ENCODE measurements at regions not wholly inside any gene's neighbourhood (a gene's known extent, or its start where the extent isn't known, plus 50 kb on each side); places are given as distances from the start of the nearest gene placed in this dataset.
"Not testable (repeated sequence)": the region's sequence is repeated elsewhere in the genome, so short reads cannot be mapped to it uniquely, and the experiment has no call there.

- Mint-ChIP-seq H3K4me1 (ENCODE audit: low read depth) (peaks cover 2% of the 10 kb centered on the region; the same call in 1 of the 2 replicates), H3K27me3 (ENCODE audit: insufficient read depth) (peaks cover 3% of the 10 kb centered on the region), H3K9me3 (no peaks in the 10 kb centered on the region), H3K27ac (no peak overlapping the region), H3K4me3 (no peak overlapping the region), H3K36me3 (ENCODE audit: low read depth) (no peaks in the 10 kb centered on the region)
- DNase-seq: no peak
- TF ChIP-seq CTCF (IDR thresholded peaks at IDR 0.05): no peak
Measured at GRCh38 chr16:51236583-51236982, 85.5 kb upstream of the SALL1 start.

GRCh38 chr16:51231702-51232101 lies 80.6 kb upstream of the SALL1 start:
- no peak overlapping the region for H3K4me3 Mint-ChIP-seq
- peaks cover 3% of the 10 kb centered on the region for H3K27me3 Mint-ChIP-seq (ENCODE audit: insufficient read depth)
- TF ChIP-seq CTCF (IDR thresholded peaks at IDR 0.05): no peak
- no peak overlapping the region for H3K27ac Mint-ChIP-seq
- H3K4me1 Mint-ChIP-seq (ENCODE audit: low read depth): peaks cover 5% of the 10 kb centered on the region; the same call in 1 of the 2 replicates
- peak; percentile 26 for DNase-seq
- H3K9me3 Mint-ChIP-seq: no peaks in the 10 kb centered on the region
- H3K36me3 Mint-ChIP-seq (ENCODE audit: low read depth): no peaks in the 10 kb centered on the region

- not testable (repeated sequence) for H3K4me1 Mint-ChIP-seq (ENCODE audit: low read depth); H3K27ac Mint-ChIP-seq; H3K36me3 Mint-ChIP-seq (ENCODE audit: low read depth); H3K9me3 Mint-ChIP-seq; H3K4me3 Mint-ChIP-seq; DNase-seq; H3K27me3 Mint-ChIP-seq (ENCODE audit: insufficient read depth)
Measured at GRCh38 chr16:51230035-51230434, 79.0 kb upstream of the SALL1 start.

GRCh38 chr16:51228097-51228659 lies 77.1 kb upstream of the SALL1 start:
- DNase-seq: no peak
- H3K27me3 Mint-ChIP-seq (ENCODE audit: insufficient read depth): peaks cover 2% of the 10 kb centered on the region
- H3K36me3 Mint-ChIP-seq (ENCODE audit: low read depth): no peaks in the 10 kb centered on the region
- no peak overlapping the region for H3K27ac Mint-ChIP-seq
- no peaks in the 10 kb centered on the region for H3K9me3 Mint-ChIP-seq
- H3K4me3 Mint-ChIP-seq: no peak overlapping the region
- H3K4me1 Mint-ChIP-seq (ENCODE audit: low read depth): peaks cover 5% of the 10 kb centered on the region; the same call in 1 of the 2 replicates
- TF ChIP-seq CTCF (IDR thresholded peaks at IDR 0.05): no peak

- no peaks in the 10 kb centered on the region for H3K9me3 Mint-ChIP-seq
- no peak overlapping the region for H3K27ac Mint-ChIP-seq
- no peaks in the 10 kb centered on the region for H3K36me3 Mint-ChIP-seq (ENCODE audit: low read depth)
- TF ChIP-seq CTCF (IDR thresholded peaks at IDR 0.05): no peak
- H3K4me1 Mint-ChIP-seq (ENCODE audit: low read depth): no peaks in the 10 kb centered on the region
- peaks cover 2% of the 10 kb centered on the region for H3K27me3 Mint-ChIP-seq (ENCODE audit: insufficient read depth)
- no peak overlapping the region for H3K4me3 Mint-ChIP-seq
- DNase-seq: no peak
Measured at GRCh38 chr16:51225878-51226277, 74.8 kb upstream of the SALL1 start.

- no peak for TF ChIP-seq CTCF (IDR thresholded peaks at IDR 0.05)
- H3K27ac Mint-ChIP-seq: no peak overlapping the region
- peaks cover 2% of the 10 kb centered on the region for H3K27me3 Mint-ChIP-seq (ENCODE audit: insufficient read depth)
- H3K4me1 Mint-ChIP-seq (ENCODE audit: low read depth): no peaks in the 10 kb centered on the region
- H3K4me3 Mint-ChIP-seq: no peak overlapping the region
- DNase-seq: no peak
- no peaks in the 10 kb centered on the region for H3K36me3 Mint-ChIP-seq (ENCODE audit: low read depth)
- no peaks in the 10 kb centered on the region for H3K9me3 Mint-ChIP-seq
Measured at GRCh38 chr16:51224317-51224716, 73.2 kb upstream of the SALL1 start.

All from HFFc6 (cell line).